ENCODE measurements at regions not wholly inside any gene's neighbourhood (a gene's known extent, or its start where the extent isn't known, plus 50 kb on each side); places are given as distances from the start of the nearest gene placed in this dataset.
"Not testable (repeated sequence)": the region's sequence is repeated elsewhere in the genome, so short reads cannot be mapped to it uniquely, and the experiment has no call there.

DNA sequence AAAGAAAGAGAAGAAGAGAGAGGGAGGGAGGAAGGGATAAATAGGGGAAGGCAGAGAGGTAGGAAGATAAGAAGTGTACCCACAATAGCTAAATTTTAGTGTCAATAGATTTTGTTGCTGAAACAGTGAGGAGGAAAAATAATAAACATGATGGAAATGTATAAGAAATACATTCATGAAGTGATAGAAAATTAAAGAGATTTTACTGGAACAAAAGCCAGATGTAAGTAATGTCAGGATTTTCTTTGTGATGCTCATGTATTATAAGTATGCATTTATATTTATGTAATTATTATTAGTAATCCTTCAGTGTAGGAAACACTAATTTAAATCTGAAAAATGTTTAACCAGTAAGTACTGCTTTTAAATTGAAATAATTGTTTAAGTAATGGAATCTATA is 1125.2 kb upstream of the FANCL start:
- DNase-seq: no peak

DNA sequence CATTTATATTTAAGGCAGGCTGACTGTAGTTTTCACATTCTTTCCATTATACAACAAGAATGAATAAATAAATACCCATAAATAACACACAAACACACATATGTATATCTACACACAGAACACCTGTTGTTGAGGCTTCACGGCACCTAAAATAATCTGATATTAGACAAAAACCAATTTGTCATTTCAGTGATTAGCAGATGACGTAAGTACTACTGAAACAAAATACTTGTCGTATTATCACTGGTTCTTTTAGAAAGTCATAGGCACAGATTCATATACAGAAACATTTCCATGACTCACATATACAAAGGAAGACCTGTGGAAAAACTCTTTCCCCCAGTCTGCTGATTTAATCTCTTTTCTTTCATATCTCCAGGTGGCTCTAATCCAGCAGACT is 1113.4 kb upstream of the FANCL start:
- DNase-seq: no peak

DNA sequence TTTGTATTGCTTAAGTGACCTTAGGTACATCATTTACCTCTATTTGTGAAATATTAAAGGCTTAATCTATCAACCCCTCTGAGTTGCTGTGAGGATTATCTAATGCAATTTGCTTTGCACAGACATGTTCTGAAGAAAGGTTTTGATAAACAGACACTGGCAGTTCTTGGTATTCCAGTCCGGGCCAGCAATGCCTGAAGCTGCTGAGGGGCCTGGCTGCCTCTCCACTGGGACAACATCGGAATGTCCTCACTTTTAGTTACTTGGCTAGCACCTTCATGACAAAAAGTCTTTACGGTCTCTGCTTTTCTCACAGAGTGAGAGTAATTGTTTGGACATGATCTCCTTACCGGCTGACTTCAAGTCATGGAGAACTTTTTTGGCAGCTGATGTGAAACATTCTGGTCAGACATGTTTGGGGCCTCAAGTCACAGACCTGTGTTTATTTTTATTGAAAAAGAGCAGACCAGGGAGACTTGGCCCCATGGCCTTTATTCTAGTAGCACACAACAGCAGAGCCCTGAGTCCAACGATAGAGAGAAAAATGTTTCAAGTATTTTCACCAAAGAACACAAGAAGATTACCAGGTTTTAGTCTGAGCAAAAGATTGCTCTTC is 1112.3 kb upstream of the FANCL start:
- no peak for DNase-seq

DNA sequence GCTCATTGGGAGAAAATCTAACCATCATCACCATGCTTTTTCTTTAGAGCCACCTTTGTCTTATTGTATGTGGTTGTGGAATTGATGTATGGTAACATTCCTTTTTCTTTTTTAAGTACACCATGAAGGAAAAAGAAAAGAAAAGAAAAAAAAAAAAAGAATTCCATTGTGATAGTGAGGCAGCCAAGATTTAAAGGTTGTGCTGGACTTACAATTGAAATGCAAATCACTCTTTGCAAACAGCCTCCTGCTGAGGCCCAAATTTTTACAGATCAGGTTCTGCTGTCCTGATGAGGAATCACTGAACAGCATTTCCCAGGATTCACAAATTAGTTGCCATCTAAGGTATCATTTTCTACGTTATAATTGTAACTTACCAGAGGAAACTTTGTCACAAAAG is 1101.0 kb upstream of the FANCL start:
- no peak for DNase-seq

DNA sequence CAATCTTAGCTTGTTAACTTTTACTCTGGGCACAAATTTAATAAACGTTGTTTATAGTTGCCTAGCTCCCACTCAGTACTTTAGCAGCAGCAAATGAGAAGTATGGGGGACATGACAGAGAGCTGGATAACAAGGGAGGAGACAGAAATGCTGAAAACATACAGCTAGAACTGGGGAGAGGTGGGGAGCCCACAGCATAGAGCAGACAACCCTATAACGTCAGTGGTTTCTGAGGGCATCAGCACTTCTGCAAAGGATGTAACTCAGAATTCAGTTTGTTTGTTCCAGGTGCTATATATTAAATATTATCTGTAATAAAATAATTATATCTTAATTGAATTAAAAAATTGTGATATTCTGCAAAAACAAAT is 1098.7 kb upstream of the FANCL start:
- no peak for DNase-seq

DNA sequence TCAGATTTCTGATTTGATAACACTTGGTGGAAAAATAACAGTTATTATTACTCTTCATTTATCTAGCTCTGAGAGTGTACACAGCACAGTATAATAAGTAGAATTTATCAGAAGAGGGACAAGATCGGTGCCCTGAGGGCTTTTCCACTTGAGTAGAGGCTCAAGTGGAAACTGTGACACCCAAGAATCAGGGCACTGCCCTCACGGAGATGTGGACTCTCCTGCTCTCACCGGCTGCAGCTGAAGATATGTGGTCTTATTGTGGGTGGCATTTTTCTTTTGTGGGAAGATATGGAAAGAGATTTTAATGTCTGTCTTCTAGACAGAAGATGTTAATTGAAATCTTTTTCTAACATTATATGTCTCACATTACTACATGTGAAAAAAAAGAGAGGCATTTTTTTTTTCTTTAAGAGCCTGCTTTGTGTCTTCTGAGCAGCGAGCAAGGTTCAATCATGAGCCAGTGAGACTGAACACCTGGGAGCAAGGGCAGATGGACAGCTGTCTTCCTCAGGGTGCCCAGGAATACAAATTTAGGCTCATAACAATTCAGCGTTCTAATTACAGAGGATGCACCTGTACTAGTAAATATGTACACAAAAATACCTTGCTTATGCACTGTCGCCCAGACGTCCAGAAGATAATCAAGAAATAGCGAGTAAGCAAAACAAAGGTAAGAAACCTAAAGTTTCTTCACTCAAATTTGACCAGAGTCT is 1098.2 kb upstream of the FANCL start:
- DNase-seq: no peak

DNA sequence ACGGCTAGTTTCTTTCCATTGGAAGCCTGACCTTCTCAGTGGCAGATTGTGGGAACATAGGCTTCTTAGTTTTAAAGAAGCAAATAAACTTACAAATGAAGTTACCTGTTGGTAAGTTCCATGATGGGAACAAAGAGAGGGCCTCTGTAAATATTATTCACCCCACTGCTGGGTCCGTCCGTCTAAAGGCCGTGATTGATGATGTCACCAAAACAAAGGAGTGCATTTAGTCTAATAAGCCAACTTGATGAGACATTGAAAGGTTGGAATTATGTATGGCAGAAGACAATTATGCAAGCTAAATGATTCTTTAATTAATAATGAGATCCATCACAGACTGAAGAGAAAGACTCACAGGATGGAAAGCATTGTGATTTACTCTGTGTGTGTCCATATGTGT is 1091.9 kb upstream of the FANCL start:
- no peak for DNase-seq

DNA sequence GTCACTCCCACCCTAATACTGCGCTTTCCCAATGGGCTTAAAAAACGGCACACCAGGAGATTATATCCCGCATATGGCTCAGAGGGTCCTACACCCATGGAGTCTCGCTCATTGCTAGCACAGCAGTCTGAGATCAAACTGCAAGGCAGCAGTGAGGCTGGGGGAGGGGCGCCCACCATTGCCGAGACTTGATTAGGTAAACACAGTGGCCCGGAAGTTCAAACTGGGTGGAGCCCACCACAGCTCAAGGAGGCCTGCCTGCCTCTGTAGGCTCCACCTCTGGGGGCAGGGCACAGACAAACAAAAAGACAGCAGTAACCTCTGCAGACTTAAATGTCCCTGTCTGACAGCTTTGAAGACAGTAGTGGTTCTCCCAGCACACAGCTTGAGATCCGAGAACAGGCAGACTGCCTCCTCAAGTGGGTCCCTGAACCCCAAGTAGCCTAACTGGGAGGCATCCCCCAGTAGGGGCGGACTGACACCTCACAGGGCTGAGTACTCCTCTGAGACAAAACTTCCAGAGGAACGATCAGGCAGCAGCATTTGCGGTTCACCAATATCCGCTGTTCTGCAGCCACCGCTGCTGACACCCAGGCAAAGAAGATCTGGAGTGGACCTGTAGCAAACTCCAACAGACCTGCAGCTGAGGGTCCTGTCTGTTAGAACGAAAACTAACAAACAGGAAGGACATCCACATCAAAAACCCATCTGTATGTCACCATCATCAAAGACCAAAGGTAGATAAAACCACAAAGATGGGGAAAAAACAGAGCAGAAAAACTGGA is 1085.6 kb upstream of the FANCL start:
- DNase-seq: not testable (repeated sequence)

DNA sequence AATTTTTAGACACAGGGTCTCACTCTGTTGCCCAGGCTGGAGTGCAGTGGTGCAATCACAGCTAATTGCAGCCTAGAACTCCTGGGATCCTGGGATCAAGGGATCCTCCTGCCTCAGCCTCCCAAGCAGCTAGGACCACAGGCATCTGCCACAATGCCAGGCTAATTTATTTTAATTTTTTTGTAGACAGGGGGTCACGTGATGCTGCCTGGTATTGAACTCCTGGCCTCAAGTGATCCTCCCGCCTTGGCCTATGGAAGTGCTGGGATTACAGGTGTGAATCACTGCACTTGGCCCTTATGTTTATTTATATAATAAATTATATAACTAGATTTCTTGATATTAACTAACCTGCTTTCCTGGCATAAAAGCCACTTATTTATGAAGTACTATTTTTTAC is 1081.7 kb upstream of the FANCL start:
- DNase-seq: no peak

DNA sequence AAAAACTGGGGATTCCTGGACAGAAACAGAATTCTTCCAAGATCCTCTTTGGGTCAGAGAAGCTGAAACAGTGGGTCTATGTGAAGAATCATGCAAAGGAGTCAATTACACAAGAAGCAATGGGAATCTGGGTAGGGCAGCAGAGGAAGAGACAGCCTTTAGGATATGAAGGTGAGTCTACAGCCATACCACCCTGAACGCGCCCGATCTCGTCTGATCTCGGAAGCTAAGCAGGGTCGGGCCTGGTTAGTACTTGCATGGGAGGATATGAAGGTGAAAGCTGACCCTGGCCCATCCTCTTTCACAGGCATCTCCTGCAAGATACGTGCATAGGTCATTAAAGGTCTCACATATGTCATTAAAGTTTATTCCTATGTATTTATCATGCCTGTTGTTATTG is 1080.9 kb upstream of the FANCL start:
- no peak for DNase-seq

DNA sequence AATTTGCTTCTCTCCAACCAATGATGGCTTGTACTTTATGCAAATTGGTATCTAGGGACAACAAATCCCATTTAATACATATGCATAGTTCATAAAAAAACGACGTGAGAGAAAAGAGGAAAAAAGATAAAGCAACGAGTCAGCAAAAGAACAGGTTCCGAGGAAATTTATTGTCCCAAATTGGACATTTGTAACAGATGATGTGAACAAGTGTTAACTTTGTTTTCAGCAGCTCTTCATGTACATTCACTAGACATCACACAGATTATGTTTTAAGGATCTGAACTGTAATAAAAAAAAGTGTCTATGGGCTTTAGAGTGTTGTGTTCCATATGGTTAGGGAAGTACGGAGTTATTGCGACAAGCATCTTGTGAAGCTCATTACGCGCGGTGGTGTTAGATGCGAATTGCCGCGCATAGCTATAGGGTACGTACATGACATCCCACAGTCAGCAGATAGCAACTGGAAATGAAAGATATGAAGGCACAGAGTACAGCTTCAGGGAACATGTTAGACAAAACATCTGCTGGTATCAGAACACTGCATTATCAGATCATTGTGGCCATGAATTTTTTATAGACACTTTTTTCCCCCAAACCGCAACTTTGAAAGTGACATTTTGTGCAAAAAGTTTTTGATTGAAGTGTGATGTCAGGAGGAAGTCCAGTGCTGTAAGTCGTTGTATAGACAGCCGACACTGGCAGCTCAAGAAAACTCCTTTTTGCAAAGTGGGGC is 1073.1 kb upstream of the FANCL start:
- DNase-seq: no peak

DNA sequence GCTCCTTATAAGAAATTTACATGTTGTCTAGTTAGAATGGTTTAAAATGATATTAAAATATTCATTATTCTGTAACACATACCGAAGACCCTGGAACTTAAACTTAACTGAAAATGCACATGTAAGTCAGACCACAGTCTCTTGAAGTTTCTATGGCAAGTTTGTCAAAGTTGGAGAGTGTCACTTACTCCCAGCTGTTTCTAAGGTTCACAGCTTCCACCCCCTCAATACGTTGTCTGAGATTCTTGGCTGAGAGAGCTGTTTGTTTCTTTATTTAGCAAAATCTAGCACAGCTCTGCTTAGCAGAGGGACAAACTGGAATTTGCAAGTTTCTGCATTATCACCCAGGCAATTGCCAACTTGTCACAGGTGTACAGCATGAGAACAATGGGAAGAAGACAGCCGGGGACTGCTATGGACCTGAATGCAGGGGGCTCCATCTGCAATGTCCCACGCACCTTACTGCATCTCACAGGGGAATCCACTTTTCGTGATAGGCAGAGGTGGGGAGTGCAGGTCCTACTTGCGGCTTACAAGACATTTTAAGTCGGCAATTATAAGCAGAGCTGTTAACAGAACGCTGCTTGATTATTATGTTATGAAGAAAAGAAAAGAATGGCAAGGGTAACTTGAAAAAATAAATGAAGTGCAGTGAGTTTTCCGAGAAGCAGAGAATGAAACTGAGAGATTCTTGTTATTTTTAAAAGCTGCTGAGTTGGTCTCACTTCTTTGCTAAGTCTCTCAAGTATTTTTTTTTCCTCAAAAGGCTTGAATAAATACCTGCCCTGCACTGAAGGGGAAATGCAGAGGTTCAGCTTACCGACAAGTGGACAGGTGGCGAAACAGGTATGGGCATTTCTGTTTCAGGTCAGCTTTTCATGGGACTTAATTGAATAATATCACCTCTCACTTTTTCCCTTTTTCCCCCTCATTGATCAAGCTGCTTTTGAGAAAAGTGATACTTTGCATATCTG is 1072.1 kb upstream of the FANCL start:
- no peak for DNase-seq

DNA sequence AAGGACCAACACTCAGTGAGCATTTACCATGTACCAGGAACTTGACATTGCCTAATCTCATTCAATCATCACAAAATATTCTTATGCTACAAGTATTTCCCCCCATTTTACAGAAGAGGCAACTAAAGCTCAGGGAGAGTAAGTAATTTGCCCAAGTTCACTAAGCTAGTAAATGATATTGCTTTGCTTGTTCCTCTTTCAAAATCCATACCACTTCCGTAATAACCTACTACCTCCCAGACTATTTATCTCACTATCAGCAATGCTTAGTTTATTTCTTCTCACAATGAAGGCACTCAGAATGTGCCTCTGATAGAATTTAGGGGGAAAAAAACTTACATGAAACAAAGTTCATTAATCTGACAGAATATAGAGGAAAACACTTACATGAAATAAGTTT is 1070.9 kb upstream of the FANCL start:
- no peak for DNase-seq

DNA sequence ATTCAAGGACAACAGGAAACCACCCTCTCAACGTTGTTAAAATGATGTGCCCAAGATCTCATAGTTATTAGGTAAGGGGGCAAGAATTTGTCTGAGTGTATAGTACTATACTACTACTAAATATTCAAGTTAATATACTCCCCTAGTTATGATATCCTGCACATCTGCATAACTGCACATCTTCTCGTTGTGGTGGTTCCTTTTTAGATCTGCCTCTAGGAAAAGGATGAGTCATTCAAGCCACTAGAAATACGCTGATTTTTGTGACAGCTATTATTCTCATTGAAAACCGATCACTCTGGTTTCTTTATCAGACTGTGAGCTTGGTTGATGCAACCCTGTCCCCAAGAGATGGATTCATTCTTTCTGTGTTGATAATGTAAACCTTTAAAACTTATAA is 1067.0 kb upstream of the FANCL start:
- DNase-seq: no peak

DNA sequence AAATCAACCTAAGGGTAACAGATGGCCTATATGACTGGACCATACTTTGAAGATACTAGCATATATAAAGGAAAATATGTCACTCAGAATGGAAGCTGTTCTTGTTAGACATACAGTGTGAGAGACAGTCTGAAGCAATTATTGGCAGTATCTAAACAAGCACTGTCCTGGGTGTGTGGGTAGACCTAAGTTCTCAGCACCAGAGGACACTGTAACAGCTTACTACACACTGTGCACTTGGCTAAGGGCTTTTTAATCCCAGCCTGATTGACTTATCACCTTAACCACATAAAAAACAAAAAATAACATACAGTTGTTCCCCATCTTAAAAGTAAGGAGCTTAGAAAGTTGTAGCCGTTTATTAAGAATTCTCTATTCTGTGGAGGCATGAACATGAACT is 1066.1 kb upstream of the FANCL start:
- no peak for DNase-seq

DNA sequence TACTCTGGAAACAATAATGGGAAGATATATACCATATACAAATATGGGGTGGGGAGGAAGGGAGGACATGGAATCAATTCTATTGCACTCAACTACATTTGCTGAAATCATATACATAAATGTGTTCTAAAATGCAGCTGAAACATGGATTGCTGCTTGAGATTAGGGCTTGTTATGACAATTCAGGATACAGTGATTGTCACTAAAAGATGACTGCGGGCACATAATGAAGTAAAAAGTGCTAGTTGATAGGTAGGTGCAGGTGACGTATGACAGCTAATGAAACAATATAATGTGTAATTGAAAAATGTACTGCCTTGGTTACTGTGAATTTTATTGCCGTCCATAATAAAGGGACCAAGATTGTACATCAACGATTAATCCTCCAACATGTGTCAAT is 1062.1 kb upstream of the FANCL start:
- no peak for DNase-seq

DNA sequence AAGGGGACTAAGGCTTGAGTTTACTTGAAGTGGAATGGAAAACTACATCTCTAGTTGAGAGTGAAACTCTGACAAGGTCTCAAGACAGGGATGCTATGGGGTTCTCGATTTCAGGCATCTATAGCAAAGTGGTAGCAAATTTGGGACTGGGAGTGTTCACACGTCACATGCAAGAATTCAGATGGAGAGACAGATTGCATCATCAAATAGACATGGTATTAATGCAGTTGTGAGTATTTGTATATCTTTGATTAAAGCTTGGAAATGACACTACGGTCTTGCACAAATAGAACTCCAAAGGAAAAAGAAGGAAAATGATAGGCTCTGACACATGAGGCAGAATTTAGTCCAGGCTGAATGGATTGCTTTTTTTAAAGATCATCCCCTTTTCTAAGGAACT is 1061.6 kb upstream of the FANCL start:
- no peak for DNase-seq

DNA sequence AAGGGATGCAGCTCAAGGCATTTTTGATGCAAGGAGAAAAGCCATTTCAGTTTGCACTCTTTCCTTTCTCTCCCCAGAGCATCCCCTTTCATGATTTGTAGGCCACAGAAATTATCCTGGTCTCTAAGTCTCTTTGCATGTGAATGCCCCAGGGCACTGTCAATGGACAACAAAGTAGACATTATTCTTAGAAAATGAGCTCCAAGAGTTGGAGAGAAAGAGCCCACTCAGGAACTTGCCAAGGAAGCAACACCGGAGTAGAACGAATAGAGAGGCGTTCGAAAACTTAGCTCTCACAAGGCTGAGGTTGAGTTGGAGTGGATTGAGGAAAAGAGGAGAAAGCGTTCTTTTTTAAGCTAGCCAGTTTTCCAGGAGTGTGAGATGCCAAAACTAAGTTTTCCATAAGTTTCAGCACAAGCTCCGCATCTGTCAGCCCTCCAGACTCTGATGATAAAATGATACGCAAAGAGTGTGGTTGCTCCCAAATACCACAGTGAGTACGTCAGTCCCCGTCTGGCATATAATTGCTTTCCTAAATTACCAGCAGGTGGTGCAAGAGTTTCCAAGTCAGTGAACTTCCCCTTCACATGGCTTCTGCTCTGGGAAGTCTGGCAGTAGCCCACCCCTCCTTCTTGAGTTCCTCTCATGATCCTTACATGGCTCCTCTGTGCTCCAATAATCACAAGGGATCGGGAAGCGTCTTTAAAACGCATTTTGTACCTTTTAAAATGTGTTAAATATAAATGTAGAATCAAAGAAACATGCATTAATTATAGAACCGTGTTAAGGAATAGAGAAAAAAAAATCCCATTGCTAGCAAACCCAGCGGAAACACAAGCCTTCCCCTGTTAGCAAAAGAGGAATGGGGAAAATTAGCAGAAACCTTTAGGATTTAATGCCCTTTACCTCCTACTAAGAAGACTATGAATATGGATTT is 1060.6 kb upstream of the FANCL start:
- DNase-seq: peak; percentile 26

DNA sequence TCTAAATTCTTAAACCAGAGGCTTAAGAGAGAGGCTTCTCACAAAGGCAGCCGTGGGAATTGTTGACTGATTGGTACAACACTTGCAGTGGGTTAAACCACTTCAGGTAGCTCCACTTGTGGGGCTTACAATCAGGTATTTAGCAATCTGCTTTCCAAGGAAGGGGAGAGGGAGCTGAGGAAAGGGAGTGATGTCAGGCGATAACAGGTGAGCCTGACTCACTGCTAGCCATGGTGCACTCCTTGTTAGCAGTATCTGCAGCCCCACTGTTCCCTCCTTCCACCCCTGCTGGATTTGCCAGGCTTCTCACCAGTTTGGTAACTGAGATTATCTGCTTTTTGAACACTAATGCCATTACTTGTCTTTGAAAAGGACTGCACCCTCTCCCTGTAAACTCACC is 1056.7 kb upstream of the FANCL start:
- DNase-seq: no peak

DNA sequence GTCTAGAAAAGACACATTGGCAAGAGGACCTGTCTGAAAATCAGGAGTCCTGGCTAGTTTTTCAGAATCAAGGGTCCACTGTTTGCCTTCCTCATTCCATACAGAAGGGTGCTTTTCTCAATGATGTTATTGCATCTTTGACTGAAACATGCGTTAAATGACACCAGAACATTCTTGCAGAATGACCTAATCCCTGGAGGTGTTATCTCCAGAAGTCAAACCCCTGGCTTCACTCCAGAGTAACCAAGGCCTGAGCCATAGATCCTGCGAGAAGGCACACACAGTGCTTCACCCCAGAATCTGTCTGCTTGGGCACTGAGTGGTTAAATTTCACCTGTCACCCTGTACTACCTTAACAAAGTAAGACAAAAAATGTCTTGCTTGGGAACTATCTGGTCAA is 1055.2 kb upstream of the FANCL start:
- DNase-seq: no peak

DNA sequence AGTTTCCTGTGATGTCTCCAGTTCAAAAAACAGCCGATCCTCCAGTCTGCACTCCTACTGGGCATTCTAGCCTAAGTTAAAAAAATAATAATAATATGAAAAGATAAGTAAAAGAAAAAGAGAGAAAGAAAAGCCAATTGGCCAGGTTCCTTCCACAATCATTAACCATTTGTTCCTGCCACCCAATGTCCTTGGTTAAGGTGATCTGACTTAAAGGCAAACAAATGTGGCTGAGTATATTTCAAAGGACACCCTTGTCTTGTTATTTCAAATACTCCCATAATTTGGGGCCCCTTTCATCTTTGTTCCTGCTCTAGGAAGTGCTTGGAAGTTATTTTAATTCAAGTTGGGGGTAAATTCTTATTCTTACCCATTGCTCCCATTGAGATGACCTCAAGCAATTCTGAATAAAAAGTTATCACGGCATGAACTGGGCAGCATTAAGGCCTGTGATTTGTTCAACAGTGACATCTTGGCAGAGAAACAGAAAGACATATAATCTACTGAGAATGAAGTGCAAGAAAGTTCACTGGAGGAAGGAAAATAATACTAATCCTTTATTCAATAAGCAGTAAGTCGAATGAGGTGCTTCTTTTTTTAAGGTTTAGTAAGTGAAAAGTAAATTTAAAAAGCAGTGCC is 1054.5 kb upstream of the FANCL start:
- no peak for DNase-seq

Measured in CD4-positive, alpha-beta T cell treated with Interleukin-12 subunit alpha and Interleukin-12 subunit beta, for 1 hour (primary cell).